Loucy (cell line): ENCODE measurements at regions not wholly inside any gene's neighbourhood (a gene's known extent, or its start where the extent isn't known, plus 50 kb on each side); places are given as distances from the start of the nearest gene placed in this dataset.

Experiments
- H2AFZ ChIP-seq: fragments of 200-600 bp; sonication (generic); 2 replicates; pipeline ENCODE4 v1.6.0; 2016; ENCODE audit warnings: antibody characterized with exemption, mild to moderate bottlenecking, low read length, moderate library complexity
- H3F3A ChIP-seq: fragments of 200-600 bp; 2 replicates; pipeline ENCODE4 v1.6.0; 2016; ENCODE audit warnings: antibody characterized with exemption, low read depth, mild to moderate bottlenecking
- H3K27me3 ChIP-seq: fragments of 200-600 bp; sonication (generic); 2 replicates; pipeline ENCODE4 v1.6.1; 2014; ENCODE audit warnings: low read length, mild to moderate bottlenecking; ENCODE audit not compliant: insufficient read depth, poor library complexity, severe bottlenecking
- H3K36me3 ChIP-seq: fragments of 200-600 bp; sonication (generic); 2 replicates; pipeline ENCODE4 v1.6.1; 2016; ENCODE audit warnings: low read length; ENCODE audit not compliant: insufficient read depth
- H3K4me1 ChIP-seq: fragments of 200-600 bp; sonication (generic); 2 replicates; pipeline ENCODE4 v1.5.1; 2014; ENCODE audit warnings: low read length, mild to moderate bottlenecking; ENCODE audit not compliant: insufficient read depth, poor library complexity, severe bottlenecking
- H3K4me2 ChIP-seq: fragments of 200-600 bp; sonication (generic); 2 replicates; pipeline ENCODE4 v1.6.0; 2014; ENCODE audit warnings: antibody characterized with exemption, low read length, low read depth, mild to moderate bottlenecking; ENCODE audit not compliant: poor library complexity, severe bottlenecking
- H3K4me3 ChIP-seq: fragments of 200-600 bp; sonication (generic); 2 replicates; pipeline ENCODE4 v1.5.1; 2014; ENCODE audit warnings: low read length, mild to moderate bottlenecking, mixed read lengths; ENCODE audit not compliant: poor library complexity, severe bottlenecking
- H3K79me2 ChIP-seq: fragments of 200-600 bp; sonication (generic); 2 replicates; pipeline ENCODE4 v1.6.1; 2014; ENCODE audit warnings: low read length; ENCODE audit not compliant: insufficient read depth
- H3K9ac ChIP-seq: fragments of 200-600 bp; sonication (generic); 2 replicates; pipeline ENCODE4 v1.6.0; 2014; ENCODE audit warnings: mild to moderate bottlenecking, low read depth, low read length, moderate library complexity; ENCODE audit not compliant: poor library complexity, severe bottlenecking
- H3K9me2 ChIP-seq: fragments of 200-600 bp; sonication (generic); replicated peaks from 2 replicates; pipeline ENCODE4 v1.6.1; 2016; ENCODE audit warnings: low read depth, low read length, mixed read lengths
- H3K9me3 ChIP-seq: fragments of 200-600 bp; sonication (generic); 2 replicates; pipeline ENCODE4 v1.6.1; 2014; ENCODE audit warnings: mild to moderate bottlenecking, antibody characterized with exemption, low read length, low read depth; ENCODE audit not compliant: insufficient read depth
- H4K20me1 ChIP-seq: fragments of 200-600 bp; sonication (generic); 2 replicates; pipeline ENCODE4 v1.6.0; 2014; ENCODE audit warnings: antibody characterized with exemption, low read length, mild to moderate bottlenecking; ENCODE audit not compliant: insufficient read depth, poor library complexity, severe bottlenecking
- CTCF ChIP-seq: fragments of 200-600 bp; sonication (generic); conservative IDR thresholded peaks from 2 replicates; pipeline ENCODE4 v1.5.1; 2014; ENCODE audit warnings: mild to moderate bottlenecking, antibody characterized with exemption, low read length
- EZH2phosphoT487 ChIP-seq: fragments of 200-600 bp; IDR thresholded peaks from 2 replicates; pipeline ENCODE4 v1.6.1; 2018; ENCODE audit warnings: antibody characterized with exemption, mild to moderate bottlenecking, moderate library complexity, borderline replicate concordance

- H2AFZ ChIP-seq = no peak overlapping the region
- H3K9ac ChIP-seq = no peak overlapping the region
- H3K27me3 ChIP-seq = no peaks in the 10 kb centered on the region
- H3K4me1 ChIP-seq = peaks cover 20% of the 10 kb centered on the region
- H3K4me3 ChIP-seq = no peak overlapping the region
- H3K79me2 ChIP-seq = no peaks in the 10 kb centered on the region
- H3K4me2 ChIP-seq = no peak overlapping the region
- no peaks in the 10 kb centered on the region for H3K36me3 ChIP-seq
- H3K9me2 ChIP-seq = no peaks in the 10 kb centered on the region
- TF ChIP-seq EZH2phosphoT487 (no peak), CTCF (no peak)
- no peaks in the 10 kb centered on the region for H3K9me3 ChIP-seq
- H3F3A ChIP-seq = no peaks in the 10 kb centered on the region
- H4K20me1 ChIP-seq = no peaks in the 10 kb centered on the region
Observed at GRCh38 chr3:18494251-18494650, 69.1 kb upstream of the SATB1 start.

- H3K27me3 ChIP-seq = no peaks in the 10 kb centered on the region
- no peaks in the 10 kb centered on the region for H3K36me3 ChIP-seq
- no peak overlapping the region for H3K4me3 ChIP-seq
- no peak for TF ChIP-seq EZH2phosphoT487
- TF ChIP-seq CTCF = no peak
- H2AFZ ChIP-seq = no peak overlapping the region
- no peaks in the 10 kb centered on the region for H3F3A ChIP-seq
- no peaks in the 10 kb centered on the region for H3K9me3 ChIP-seq
- H3K9me2 ChIP-seq = no peaks in the 10 kb centered on the region
- no peak overlapping the region for H3K9ac ChIP-seq
- H3K79me2 ChIP-seq = no peaks in the 10 kb centered on the region
- H4K20me1 ChIP-seq = no peaks in the 10 kb centered on the region
- H3K4me2 ChIP-seq = no peak overlapping the region
- H3K4me1 ChIP-seq = peaks cover 5% of the 10 kb centered on the region
Observed at GRCh38 chr3:18489939-18490338, 64.8 kb upstream of the SATB1 start.

GRCh38 chr3:18483226-18483625, 58.1 kb upstream of the SATB1 start:
- H3K9me3 ChIP-seq = no peaks in the 10 kb centered on the region
- H4K20me1 ChIP-seq = no peaks in the 10 kb centered on the region
- no peaks in the 10 kb centered on the region for H3K9me2 ChIP-seq
- no peaks in the 10 kb centered on the region for H3K27me3 ChIP-seq
- H3K4me3 ChIP-seq = no peak overlapping the region
- no peak overlapping the region for H3K9ac ChIP-seq
- no peak overlapping the region for H2AFZ ChIP-seq
- H3K4me2 ChIP-seq = no peak overlapping the region
- H3K79me2 ChIP-seq = no peaks in the 10 kb centered on the region
- no peaks in the 10 kb centered on the region for H3K36me3 ChIP-seq
- TF ChIP-seq EZH2phosphoT487 (no peak), CTCF (no peak)
- H3F3A ChIP-seq = no peaks in the 10 kb centered on the region
- H3K4me1 ChIP-seq = no peaks in the 10 kb centered on the region
